Adrenal gland (tissue), 5 donors: ENCODE measurements at regions not wholly inside any gene's neighbourhood (a gene's known extent, or its start where the extent isn't known, plus 50 kb on each side); places are given as distances from the start of the nearest gene placed in this dataset.

Experiments
- CTCF ChIP-seq, 6 experiments: fragments of 450-650 bp in 4 of 6; fragments of 200-600 bp in 2 of 6; sonication (generic) in 1 of 6; IDR thresholded peaks; 1 replicate in 5 of 6; 2 replicates in 1 of 6; pipeline versions ENCODE4 v1.5.1 to v1.8.0; 2016 to 2021; ENCODE audit warnings: antibody characterized with exemption in 6 of 6, mild to moderate bottlenecking in 2 of 6, moderate library complexity in 1 of 6
- POLR2A ChIP-seq, 2 donors: fragments of 450-650 bp; IDR thresholded peaks; one replicate each; pipeline ENCODE4 v1.6.1; 2017; ENCODE audit warnings: antibody characterized with exemption in 2 of 2, mild to moderate bottlenecking in 2 of 2, moderate library complexity in 1 of 2
- donor health status: DM: no; HTN: no; CAD: no.

DNA sequence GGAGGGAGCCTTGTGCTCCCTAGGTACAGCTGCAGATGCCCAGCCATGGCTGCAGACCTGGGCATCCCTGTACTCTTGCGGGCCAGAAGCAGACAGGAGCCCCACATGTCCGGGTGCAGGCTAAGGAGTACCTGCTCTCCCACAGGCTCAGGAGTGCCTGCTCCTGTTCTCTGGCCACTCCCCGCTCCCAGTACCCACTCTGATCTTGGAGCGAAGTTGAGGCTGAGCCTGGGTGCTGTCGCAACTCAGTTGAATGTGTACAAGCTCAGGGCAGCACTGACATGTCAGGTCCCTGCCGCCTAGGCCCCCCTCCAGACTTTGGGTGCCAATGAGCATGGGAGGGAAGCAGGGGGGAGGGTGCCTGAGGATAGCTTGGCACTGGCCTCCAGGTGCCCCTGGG is 666.9 kb downstream of the PLPP3 start:
- TF ChIP-seq CTCF (IDR thresholded peaks at IDR 0.05) (no peak), POLR2A (IDR thresholded peaks at IDR 0.05) (no peak)
